HCT116 (cell line): ENCODE measurements at regions not wholly inside any gene's neighbourhood (a gene's known extent, or its start where the extent isn't known, plus 50 kb on each side); places are given as distances from the start of the nearest gene placed in this dataset.

Experiments
- ATAC-seq: fragments of 200-7000 bp; cut with Tn5 transposase; 2 replicates; pipeline ENCODE4 v1.9.1; 2020; ENCODE audit warnings: mild to moderate bottlenecking, moderate library complexity
- BruUV-seq: library from RNA; stranded (reverse); fragments of 400-500 nt; replicated peaks from 2 replicates; lab custom pipeline; 2021; lab: Mats Ljungman, UMichigan
- CTCF ChIA-PET: fragments of 300-600 bp; sonication (Branson Sonifier 250); formaldehyde crosslinking; loops from one replicate; lab custom pipeline; 2021; ENCODE audit warnings: antibody characterized with exemption; lab: Charles Lee
- POLR2A ChIA-PET: fragments of 300-600, 350-600 bp; sonication (Branson Sonifier 250); formaldehyde crosslinking; loops from one replicate; lab custom pipeline; 2021; ENCODE audit warnings: antibody characterized with exemption; lab: Charles Lee
- RAD21 ChIA-PET, 2 experiments: fragments of 300-600 bp; sonication (Branson Sonifier 250); formaldehyde crosslinking; loops; one replicate each; lab custom pipeline; 2023; ENCODE audit warnings: low total read pairs in 2 of 2; ENCODE audit not compliant: uncharacterized antibody in 2 of 2, unreplicated experiment in 2 of 2, low non-redundant PET in 1 of 2; lab: Charles Lee
- DNase-seq: peaks from one replicate; pipeline ENCODE4 v3.0.0-alpha.2; 2010; ENCODE audit warnings: low read depth, low spot score
- H2AFZ ChIP-seq: fragments of 200-600 bp; shearing (Covaris generic), sonication (generic); 2 replicates; pipeline ENCODE4 v1.6.1; 2017; ENCODE audit warnings: low read depth, mixed run types, mixed read lengths, antibody characterized with exemption, low read length; ENCODE audit not compliant: poor library complexity, severe bottlenecking
- H3K27ac ChIP-seq: 2 replicates; pipeline ENCODE4 v1.5.1; 2012; ENCODE audit warnings: low read depth, low read length
- H3K27me3 ChIP-seq: fragments of 200-600 bp; sonication (generic); 2 replicates; pipeline ENCODE4 v1.6.1; 2016; ENCODE audit warnings: mixed run types, low read length, mixed read lengths; ENCODE audit not compliant: insufficient read depth
- H3K36me3 ChIP-seq, 2 experiments: fragments of 200-500 bp in 1 of 2; fragments of 200-600 bp in 1 of 2; sonication (Bioruptor generic) in 1 of 2; sonication (generic) in 1 of 2; 2 replicates each; pipeline versions ENCODE4 v1.5.1 to v1.6.1; 2014 to 2016; ENCODE audit warnings: low read length in 2 of 2, inconsistent platforms in 1 of 2, mixed read lengths in 1 of 2, mixed run types in 1 of 2; ENCODE audit not compliant: insufficient read depth in 2 of 2, control insufficient read depth in 1 of 2
- H3K4me1 ChIP-seq, 2 experiments: fragments of 200-600 bp in 1 of 2; sonication (generic) in 1 of 2; 2 replicates each; pipeline versions ENCODE4 v1.5.1 to v1.6.1; 2012 to 2017; ENCODE audit warnings: low read length in 2 of 2, inconsistent platforms in 1 of 2, mild to moderate bottlenecking in 1 of 2, mixed read lengths in 1 of 2, mixed run types in 1 of 2, moderate library complexity in 1 of 2; ENCODE audit not compliant: insufficient read depth in 2 of 2, control insufficient read depth in 1 of 2
- H3K4me2 ChIP-seq: fragments of 200-600 bp; sonication (generic); 2 replicates; pipeline ENCODE4 v1.6.1; 2017; ENCODE audit warnings: mixed run types, low read length, mixed read lengths
- H3K4me3 ChIP-seq, 2 experiments: fragments of 200-600 bp in 1 of 2; sonication (generic) in 1 of 2; replicated peaks in 1 of 2; 2 replicates each; pipeline ENCODE4 v1.5.1; 2011 to 2016; ENCODE audit warnings: low read length in 2 of 2, control low read depth in 1 of 2, low read depth in 1 of 2, mild to moderate bottlenecking in 1 of 2, mixed read lengths in 1 of 2, mixed run types in 1 of 2
- H3K79me2 ChIP-seq: fragments of 200-600 bp; sonication (generic); 2 replicates; pipeline ENCODE4 v1.6.1; 2017; ENCODE audit warnings: mild to moderate bottlenecking, mixed run types, low read length, moderate library complexity, mixed read lengths; ENCODE audit not compliant: insufficient read depth
- H3K9ac ChIP-seq: fragments of 200-600 bp; sonication (generic); 2 replicates; pipeline ENCODE4 v1.6.1; 2016; ENCODE audit warnings: low read length, mixed read lengths
- H3K9me2 ChIP-seq: fragments of 200-600 bp; sonication (generic), shearing (Covaris generic); 2 replicates; pipeline ENCODE4 v1.6.1; 2017; ENCODE audit warnings: mixed run types, mild to moderate bottlenecking, moderate library complexity; ENCODE audit not compliant: insufficient read depth
- H3K9me3 ChIP-seq, 2 experiments: fragments of 200-500 bp in 1 of 2; fragments of 200-600 bp in 1 of 2; sonication (Bioruptor generic) in 1 of 2; sonication (generic) in 1 of 2; 2 replicates each; pipeline ENCODE4 v1.6.1; 2014 to 2017; ENCODE audit warnings: low read length in 2 of 2, mixed read lengths in 2 of 2, inconsistent platforms in 1 of 2, low read depth in 1 of 2, mild to moderate bottlenecking in 1 of 2, mixed run types in 1 of 2, moderate library complexity in 1 of 2; ENCODE audit not compliant: control insufficient read depth in 1 of 2, insufficient read depth in 1 of 2
- H4K20me1 ChIP-seq: fragments of 200-600 bp; sonication (generic), shearing (Covaris generic); 2 replicates; pipeline ENCODE4 v1.6.1; 2017; ENCODE audit warnings: mixed run types, mild to moderate bottlenecking, moderate library complexity; ENCODE audit not compliant: insufficient read depth
- CBX3 ChIP-seq: IDR thresholded peaks from 2 replicates; pipeline ENCODE4 v1.6.1; 2012; ENCODE audit warnings: low read depth
- CEBPB ChIP-seq: IDR thresholded peaks from 2 replicates; pipeline ENCODE4 v1.6.1; 2012; ENCODE audit warnings: low read depth
- EGR1 ChIP-seq: IDR thresholded peaks from 2 replicates; pipeline ENCODE4 v1.6.1; 2012; ENCODE audit warnings: low read depth
- ELF1 ChIP-seq: IDR thresholded peaks from 2 replicates; pipeline ENCODE4 v1.6.1; 2012; ENCODE audit warnings: low read depth, borderline replicate concordance
- EZH2 ChIP-seq: fragments of 200-600 bp; sonication (generic); IDR thresholded peaks from 2 replicates; pipeline ENCODE4 v1.6.1; 2017; ENCODE audit warnings: antibody characterized with exemption, mixed run types
- FOSL1 ChIP-seq: IDR thresholded peaks from 2 replicates; pipeline ENCODE4 v1.6.1; 2012; ENCODE audit warnings: low read depth
- POLR2AphosphoS5 ChIP-seq: IDR thresholded peaks from 2 replicates; pipeline ENCODE4 v1.6.1; 2011; ENCODE audit warnings: mild to moderate bottlenecking, low read depth, low read length, moderate library complexity
- RAD21 ChIP-seq: IDR thresholded peaks from 2 replicates; pipeline ENCODE4 v1.6.1; 2012; ENCODE audit warnings: low read depth, mild to moderate bottlenecking
- SIN3A ChIP-seq: IDR thresholded peaks from 2 replicates; pipeline ENCODE4 v1.6.1; 2012; ENCODE audit warnings: low read depth
- SP1 ChIP-seq: IDR thresholded peaks from 2 replicates; pipeline ENCODE4 v1.6.1; 2012; ENCODE audit warnings: low read depth
- SRF ChIP-seq: IDR thresholded peaks from 2 replicates; pipeline ENCODE4 v1.6.1; 2012; ENCODE audit warnings: low read depth
- TCF7L2 ChIP-seq: IDR thresholded peaks from 2 replicates; pipeline ENCODE4 v1.7.0; 2011; ENCODE audit warnings: borderline replicate concordance, inconsistent platforms; ENCODE audit not compliant: insufficient read depth, insufficient read length; ENCODE audit errors: extremely low read depth
- YY1 ChIP-seq: IDR thresholded peaks from 2 replicates; pipeline ENCODE4 v1.6.1; 2011; ENCODE audit warnings: low read length, low read depth, moderate library complexity, mild to moderate bottlenecking; ENCODE audit not compliant: insufficient replicate concordance; ENCODE audit errors: extremely low read depth
- ZFX ChIP-seq: fragments of 450-650 bp; IDR thresholded peaks from 2 replicates; pipeline ENCODE4 v1.6.1; 2017
- ZNF274 ChIP-seq: fragments of 200-500 bp; sonication (Bioruptor generic); IDR thresholded peaks from 2 replicates; pipeline ENCODE4 v1.6.1; 2014; ENCODE audit warnings: mild to moderate bottlenecking, low read depth, low read length, inconsistent platforms
- intact Hi-C: fragments of 100-400 bp; cut with micrococcal nuclease; formaldehyde crosslinking; loops from 2 replicates; pipeline ENCODE4 v1.10.0; 2022
- TF ChIP-seq, protein P1 (sequence below): IDR thresholded peaks from 2 replicates; pipeline ENCODE4 v1.6.1; 2011; ENCODE audit warnings: mild to moderate bottlenecking, low read length, moderate library complexity; ENCODE audit not compliant: insufficient replicate concordance; ENCODE audit errors: extremely low read depth
- TF ChIP-seq, protein P2 (sequence below): IDR thresholded peaks from 2 replicates; pipeline ENCODE4 v1.6.1; 2012; ENCODE audit warnings: low read depth
- TF ChIP-seq, protein P3 (sequence below): IDR thresholded peaks from 2 replicates; pipeline ENCODE4 v1.6.1; 2012
- TF ChIP-seq, protein P4 (sequence below): IDR thresholded peaks from 2 replicates; pipeline ENCODE4 v1.6.1; 2012
- TF ChIP-seq, protein P5 (sequence below), 3 experiments: fragments of 200-600 bp in 1 of 3; sonication (generic) in 1 of 3; IDR thresholded peaks in 2 of 3; conservative IDR thresholded peaks in 1 of 3; 2 replicates each; pipeline ENCODE4 v1.5.1; 2012 to 2017; ENCODE audit warnings: low read depth in 2 of 3, low read length in 2 of 3, antibody characterized with exemption in 1 of 3, borderline replicate concordance in 1 of 3, control low read depth in 1 of 3, mild to moderate bottlenecking in 1 of 3, mixed read lengths in 1 of 3, mixed run types in 1 of 3, moderate library complexity in 1 of 3; ENCODE audit not compliant: insufficient read depth in 1 of 3

DNA sequence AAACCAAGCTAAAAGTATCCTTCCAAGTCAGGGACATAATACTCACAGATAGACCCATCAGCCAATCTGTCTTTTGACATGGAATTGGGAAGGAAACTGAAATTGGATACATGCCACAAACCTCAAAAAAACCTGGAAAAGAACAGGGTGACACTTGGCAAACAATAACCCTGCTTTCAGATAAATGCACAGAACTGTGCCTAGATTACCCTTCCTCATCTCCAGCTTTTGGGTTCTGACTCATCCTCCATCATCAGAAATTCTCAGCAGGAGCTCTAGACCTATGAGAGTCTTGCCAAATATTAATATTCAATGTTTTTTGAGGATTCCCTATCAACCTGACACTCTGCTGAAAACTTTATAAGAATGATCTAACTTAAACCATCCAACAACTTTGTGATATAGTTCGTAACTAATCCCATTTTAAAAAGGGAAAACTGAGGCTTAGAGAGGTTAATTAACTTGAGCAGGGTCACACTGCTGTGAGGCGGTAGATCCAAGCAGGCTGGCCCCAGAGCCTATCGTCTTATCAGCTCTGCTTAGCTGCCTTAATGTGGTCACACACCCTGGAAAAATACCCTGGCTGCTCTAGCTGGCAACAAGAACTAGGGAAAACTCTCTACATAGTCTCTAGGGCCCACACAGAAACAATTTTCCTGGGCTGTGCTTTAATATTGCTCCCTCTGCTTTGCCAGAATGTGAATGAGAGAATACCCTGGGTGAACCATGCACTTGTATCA lies 157.0 kb upstream of the TRPC7 start:
- RAD21 ChIA-PET = no interaction called here
- POLR2A ChIA-PET = no interaction called here
- H3K9me3 ChIP-seq = no peaks in the 10 kb centered on the region
- intact Hi-C loops = no loop called here
- TF ChIP-seq EGR1 (no peak), ELF1 (no peak), SIN3A (no peak), ZNF274 (no peak), ZFX (no peak), CEBPB (no peak), SP1 (no peak), TCF7L2 (no peak), POLR2AphosphoS5 (no peak), CBX3 (no peak), SRF (no peak), EZH2 (no peak), FOSL1 (no peak), RAD21 (no peak), YY1 (no peak)
- TF ChIP-seq, protein P1, sequence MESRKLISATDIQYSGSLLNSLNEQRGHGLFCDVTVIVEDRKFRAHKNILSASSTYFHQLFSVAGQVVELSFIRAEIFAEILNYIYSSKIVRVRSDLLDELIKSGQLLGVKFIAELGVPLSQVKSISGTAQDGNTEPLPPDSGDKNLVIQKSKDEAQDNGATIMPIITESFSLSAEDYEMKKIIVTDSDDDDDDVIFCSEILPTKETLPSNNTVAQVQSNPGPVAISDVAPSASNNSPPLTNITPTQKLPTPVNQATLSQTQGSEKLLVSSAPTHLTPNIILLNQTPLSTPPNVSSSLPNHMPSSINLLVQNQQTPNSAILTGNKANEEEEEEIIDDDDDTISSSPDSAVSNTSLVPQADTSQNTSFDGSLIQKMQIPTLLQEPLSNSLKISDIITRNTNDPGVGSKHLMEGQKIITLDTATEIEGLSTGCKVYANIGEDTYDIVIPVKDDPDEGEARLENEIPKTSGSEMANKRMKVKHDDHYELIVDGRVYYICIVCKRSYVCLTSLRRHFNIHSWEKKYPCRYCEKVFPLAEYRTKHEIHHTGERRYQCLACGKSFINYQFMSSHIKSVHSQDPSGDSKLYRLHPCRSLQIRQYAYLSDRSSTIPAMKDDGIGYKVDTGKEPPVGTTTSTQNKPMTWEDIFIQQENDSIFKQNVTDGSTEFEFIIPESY = no peak
- TF ChIP-seq, protein P2, sequence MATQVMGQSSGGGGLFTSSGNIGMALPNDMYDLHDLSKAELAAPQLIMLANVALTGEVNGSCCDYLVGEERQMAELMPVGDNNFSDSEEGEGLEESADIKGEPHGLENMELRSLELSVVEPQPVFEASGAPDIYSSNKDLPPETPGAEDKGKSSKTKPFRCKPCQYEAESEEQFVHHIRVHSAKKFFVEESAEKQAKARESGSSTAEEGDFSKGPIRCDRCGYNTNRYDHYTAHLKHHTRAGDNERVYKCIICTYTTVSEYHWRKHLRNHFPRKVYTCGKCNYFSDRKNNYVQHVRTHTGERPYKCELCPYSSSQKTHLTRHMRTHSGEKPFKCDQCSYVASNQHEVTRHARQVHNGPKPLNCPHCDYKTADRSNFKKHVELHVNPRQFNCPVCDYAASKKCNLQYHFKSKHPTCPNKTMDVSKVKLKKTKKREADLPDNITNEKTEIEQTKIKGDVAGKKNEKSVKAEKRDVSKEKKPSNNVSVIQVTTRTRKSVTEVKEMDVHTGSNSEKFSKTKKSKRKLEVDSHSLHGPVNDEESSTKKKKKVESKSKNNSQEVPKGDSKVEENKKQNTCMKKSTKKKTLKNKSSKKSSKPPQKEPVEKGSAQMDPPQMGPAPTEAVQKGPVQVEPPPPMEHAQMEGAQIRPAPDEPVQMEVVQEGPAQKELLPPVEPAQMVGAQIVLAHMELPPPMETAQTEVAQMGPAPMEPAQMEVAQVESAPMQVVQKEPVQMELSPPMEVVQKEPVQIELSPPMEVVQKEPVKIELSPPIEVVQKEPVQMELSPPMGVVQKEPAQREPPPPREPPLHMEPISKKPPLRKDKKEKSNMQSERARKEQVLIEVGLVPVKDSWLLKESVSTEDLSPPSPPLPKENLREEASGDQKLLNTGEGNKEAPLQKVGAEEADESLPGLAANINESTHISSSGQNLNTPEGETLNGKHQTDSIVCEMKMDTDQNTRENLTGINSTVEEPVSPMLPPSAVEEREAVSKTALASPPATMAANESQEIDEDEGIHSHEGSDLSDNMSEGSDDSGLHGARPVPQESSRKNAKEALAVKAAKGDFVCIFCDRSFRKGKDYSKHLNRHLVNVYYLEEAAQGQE = no peak
- TF ChIP-seq, protein P3, sequence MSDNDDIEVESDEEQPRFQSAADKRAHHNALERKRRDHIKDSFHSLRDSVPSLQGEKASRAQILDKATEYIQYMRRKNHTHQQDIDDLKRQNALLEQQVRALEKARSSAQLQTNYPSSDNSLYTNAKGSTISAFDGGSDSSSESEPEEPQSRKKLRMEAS = no peak
- TF ChIP-seq, protein P4, sequence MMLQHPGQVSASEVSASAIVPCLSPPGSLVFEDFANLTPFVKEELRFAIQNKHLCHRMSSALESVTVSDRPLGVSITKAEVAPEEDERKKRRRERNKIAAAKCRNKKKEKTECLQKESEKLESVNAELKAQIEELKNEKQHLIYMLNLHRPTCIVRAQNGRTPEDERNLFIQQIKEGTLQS = no peak
- TF ChIP-seq, protein P5, sequence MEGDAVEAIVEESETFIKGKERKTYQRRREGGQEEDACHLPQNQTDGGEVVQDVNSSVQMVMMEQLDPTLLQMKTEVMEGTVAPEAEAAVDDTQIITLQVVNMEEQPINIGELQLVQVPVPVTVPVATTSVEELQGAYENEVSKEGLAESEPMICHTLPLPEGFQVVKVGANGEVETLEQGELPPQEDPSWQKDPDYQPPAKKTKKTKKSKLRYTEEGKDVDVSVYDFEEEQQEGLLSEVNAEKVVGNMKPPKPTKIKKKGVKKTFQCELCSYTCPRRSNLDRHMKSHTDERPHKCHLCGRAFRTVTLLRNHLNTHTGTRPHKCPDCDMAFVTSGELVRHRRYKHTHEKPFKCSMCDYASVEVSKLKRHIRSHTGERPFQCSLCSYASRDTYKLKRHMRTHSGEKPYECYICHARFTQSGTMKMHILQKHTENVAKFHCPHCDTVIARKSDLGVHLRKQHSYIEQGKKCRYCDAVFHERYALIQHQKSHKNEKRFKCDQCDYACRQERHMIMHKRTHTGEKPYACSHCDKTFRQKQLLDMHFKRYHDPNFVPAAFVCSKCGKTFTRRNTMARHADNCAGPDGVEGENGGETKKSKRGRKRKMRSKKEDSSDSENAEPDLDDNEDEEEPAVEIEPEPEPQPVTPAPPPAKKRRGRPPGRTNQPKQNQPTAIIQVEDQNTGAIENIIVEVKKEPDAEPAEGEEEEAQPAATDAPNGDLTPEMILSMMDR (IDR thresholded peaks at IDR 0.05 in 2 of 3, conservative IDR thresholded peaks at IDR 0.05 in 1 of 3; ENCODE audit: borderline replicate concordance in 1 of 3, insufficient read depth in 1 of 3, low read depth in 2 of 3, low read length in 2 of 3) = no peak
- TF ChIP-seq, all 23 proteins: peak for 0
- ATAC-seq = no peak
- Histone ChIP-seq H3K4me2 (no peak overlapping the region), H3K79me2 (no peaks in the 10 kb centered on the region), H3K4me3 (no peak overlapping the region), H3K9me2 (no peaks in the 10 kb centered on the region), H3K27me3 (peaks cover 20% of the 10 kb centered on the region), H3K9ac (no peak overlapping the region), H2AFZ (no peak overlapping the region), H3K36me3 (no peaks in the 10 kb centered on the region), H3K27ac (no peak overlapping the region), H4K20me1 (no peaks in the 10 kb centered on the region), H3K4me1 (no peaks in the 10 kb centered on the region)
- CTCF ChIA-PET = no interaction called here
- DNase-seq = no peak
- BruUV-seq = no TSS peak
